Stimulated activated CD4-positive, alpha-beta T cell treated with anti-CD3 and anti-CD28 coated beads, Interleukin-4, amount 100 ng/mL, for 1 hour (primary cell): ENCODE measurements at regions not wholly inside any gene's neighbourhood (a gene's known extent, or its start where the extent isn't known, plus 50 kb on each side); places are given as distances from the start of the nearest gene placed in this dataset.

Experiments
- DNase-seq: peaks from one replicate; pipeline ENCODE4 v3.0.0-alpha.2; 2020

- no peak for DNase-seq
These were observed 674.7 kb downstream of the PLCL1 start for GRCh38 chr2:198479065-198479464.

GRCh38 chr2:198478361-198478760, 674.0 kb downstream of the PLCL1 start:
- DNase-seq: no peak

DNA sequence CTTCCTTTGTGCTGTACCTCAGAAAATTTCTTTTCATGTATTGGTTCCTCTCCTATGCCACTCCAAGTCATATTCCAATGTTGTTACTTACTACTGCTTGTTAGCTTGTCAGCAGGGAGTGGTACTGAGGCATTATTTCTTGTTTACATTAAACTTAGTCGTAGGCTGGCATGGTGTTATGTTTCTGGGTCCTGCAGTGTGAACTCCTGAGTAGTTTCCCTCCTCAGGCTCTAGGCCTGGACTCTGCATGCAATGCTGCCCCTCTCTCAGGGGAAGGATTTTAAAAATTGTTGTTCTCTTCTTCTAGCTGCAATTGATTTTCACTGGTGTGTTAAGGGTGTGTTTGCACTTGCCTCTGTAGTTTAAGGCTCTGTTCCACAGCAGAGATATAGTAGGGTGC, 671.6 kb downstream of the PLCL1 start:
- DNase-seq: no peak

- no peak for DNase-seq
These were observed 666.9 kb downstream of the PLCL1 start for GRCh38 chr2:198471291-198471690.

DNA sequence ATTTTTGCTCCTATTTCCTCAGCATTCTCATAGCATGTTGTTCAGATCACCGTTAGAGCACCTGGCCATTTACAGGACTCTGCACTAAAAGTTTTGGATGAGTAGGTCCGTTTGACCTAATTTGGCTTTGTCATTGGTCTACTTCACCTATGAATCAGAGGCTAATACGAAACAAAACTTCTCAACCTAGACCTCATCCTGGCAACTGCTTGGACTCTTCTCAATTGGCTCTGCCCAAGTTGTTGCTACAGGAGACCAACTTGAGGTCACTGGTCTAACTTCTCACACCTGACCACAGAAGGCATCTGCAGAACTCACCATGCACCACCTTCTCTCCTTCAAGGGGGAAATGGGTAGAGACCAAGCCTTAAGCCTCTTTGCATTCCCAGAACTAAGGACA, 663.7 kb downstream of the PLCL1 start:
- no peak for DNase-seq

- DNase-seq: no peak
These were observed 661.6 kb downstream of the PLCL1 start for GRCh38 chr2:198465970-198466369.

DNA sequence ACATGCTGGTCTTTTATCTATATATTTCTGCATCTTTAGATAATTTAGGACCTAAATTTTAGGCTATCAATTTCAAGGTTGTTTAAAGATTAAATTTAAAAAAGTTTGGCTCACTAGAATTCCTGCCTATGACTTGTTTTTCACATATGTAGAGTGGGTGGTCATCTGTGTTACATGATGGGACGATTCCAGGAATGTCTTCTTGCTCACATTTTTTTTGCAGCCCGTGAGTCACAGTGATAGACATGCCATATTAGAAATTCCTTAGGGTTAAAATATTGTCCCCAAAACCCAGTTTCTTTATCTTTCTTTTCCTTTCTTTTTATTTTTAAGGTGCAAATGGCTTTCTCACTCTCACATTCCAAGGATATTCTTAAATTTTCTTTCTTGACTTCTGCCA, 652.0 kb downstream of the PLCL1 start:
- no peak for DNase-seq

DNA sequence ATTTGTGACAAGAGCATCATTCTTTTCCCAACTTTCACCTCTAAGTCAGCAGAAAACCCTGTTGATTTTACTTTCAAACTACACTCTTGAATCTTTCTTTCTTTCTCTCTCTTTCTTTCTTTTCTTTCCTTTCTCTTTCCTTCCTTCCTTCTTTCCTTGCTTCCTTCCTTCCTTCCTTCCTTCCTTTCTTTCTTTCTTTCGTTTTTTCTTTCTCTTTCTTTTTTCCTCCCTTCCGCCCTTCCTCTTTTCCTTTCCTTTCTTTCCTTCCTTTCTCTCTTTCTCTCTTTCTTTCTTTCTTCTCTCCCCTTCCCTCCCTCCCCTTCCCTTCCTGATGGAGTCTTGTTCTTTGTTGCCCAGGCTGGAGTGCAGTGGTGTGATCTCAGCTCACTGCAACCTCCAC, 649.5 kb downstream of the PLCL1 start:
- no peak for DNase-seq

DNA sequence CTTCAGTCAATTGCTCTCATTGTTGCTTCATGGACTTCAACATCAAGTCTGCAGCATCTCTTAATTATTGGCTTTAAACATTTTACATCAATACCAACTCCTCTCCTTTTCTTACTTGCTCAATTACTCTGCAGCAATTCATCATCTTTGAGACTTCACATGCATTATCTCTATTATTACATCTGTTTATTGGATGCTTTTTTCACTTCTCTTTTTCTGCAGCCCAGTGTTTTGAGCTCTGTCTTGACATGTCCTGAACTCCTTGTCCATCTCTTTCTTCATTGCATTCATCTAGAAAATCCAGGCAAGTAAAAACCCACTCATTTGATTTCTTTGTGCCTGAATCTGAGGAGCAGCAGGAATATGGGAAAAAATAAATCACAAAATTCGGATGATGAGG, 647.9 kb downstream of the PLCL1 start:
- DNase-seq: no peak

- DNase-seq: no peak
These were observed 644.4 kb downstream of the PLCL1 start for GRCh38 chr2:198448789-198449188.

DNA sequence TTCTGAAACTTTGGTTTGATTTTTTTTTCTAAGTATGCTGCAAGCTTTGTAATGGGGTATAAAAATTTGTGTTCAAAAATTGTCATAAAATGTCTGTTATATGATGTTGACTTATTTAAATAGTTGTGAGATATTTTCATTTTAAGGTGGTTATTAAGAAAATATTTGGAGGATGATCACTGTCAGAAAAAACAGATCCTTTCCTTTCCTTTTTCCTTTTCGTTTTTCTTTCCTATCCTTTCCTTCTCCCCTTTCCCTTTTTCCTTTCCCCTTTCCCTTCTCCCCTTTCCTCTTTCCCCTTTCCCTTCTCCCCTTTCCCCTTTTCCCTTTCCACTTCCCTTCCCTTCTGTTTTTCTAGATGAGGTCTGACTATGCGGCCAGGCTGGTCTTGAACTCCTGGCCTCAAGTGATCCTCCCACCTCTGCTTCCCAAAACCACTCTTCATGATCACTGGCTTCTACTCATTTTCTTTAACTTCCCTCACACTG, 640.5 kb downstream of the PLCL1 start:
- DNase-seq: no peak

DNA sequence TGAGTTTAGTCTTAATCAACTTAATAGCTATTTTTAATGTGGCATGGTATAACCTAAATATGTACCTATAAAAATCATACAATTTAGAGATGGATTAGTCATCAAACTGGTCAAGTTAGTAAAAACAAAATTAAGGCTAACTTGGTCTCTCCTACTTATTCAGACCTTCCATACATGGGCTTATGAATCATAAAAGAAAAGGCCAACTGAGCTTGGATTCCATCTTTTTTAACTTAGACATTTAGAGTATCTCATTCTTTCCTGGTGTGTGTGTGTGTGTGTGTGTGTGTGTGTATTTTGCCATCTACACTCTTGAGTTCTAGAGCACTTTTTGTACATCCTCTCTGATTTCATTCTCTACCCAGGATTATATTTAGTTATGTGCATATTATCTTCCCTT, 637.5 kb downstream of the PLCL1 start:
- no peak for DNase-seq

DNA sequence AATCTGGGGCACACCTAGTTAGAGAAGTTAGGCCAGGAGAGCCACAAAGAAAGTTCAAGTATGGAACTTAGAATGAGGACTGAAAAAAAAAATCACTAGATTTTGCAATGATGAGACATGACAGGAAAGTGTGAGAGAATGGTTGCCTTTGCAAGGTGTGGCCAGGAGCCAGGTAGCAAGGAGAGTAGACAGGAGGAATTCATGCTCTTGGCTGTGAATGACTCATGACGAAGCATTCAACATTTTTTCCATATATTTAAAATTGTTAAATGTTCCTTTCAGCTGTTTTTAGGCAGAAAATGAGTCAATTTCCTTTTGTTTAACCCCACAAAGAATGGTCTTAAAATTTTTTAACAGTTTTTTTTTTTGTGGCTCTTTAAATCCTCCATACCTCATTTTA, 636.9 kb downstream of the PLCL1 start:
- DNase-seq: no peak

GRCh38 chr2:198440833-198441232, 636.4 kb downstream of the PLCL1 start:
- no peak for DNase-seq

DNA sequence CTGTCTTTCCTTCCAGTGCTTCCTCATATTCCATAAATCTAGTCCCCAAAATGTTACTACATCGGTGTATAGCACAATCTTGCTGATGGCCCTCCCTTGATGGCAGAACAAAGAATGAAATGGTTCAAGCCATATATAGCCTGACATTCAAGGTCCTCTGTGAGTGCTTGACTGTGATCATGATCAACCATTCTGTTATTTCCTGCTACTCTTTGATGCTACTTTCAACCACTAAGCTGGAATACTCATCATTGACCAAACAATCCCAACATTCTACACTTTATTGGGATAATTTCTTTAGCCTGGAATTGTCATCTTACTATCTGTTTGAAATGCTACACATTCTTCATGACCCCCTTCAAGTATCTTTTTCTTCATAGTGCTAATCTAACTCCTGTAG, 633.9 kb downstream of the PLCL1 start:
- no peak for DNase-seq

- no peak for DNase-seq
These were observed 619.7 kb downstream of the PLCL1 start for GRCh38 chr2:198424112-198424511.

- DNase-seq: no peak
These were observed 613.4 kb downstream of the PLCL1 start for GRCh38 chr2:198417836-198418235.

DNA sequence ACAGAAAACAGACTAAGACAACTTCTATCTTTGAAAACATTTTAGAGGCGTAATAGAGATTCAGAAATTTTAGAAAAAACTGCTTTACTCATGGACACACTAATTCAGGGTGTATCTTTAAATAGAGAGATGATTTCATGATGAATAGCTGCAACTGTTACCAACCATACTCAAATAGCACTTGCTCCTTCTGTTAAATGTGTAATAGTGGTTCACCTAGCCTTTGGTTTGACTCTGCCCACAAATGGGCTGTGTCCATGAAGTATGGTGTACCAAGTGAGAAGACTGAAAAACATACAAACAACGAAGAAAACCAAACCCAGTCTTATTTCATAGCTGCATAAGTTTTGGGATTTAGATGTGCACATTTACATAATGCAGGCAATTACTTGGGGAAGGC, 610.6 kb downstream of the PLCL1 start:
- no peak for DNase-seq

DNA sequence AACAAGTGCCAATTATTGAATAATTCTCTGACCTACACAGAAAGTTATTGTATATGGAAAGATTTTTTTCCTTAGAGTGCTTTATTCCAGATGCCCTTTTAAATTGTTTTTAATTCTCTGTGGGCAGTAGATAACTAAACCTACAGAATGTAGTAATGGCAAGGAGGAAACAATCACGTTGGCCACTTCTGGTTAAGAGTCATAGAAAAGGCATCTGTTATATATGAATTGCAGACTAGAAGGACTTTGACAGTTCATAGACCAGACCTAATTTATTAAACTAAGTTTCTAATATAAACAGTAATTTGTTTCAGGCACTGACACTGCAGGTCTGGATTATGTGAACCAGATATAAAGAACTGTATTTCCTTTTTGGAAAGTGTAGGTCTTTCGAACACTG, 607.5 kb downstream of the PLCL1 start:
- no peak for DNase-seq

- no peak for DNase-seq
These were observed 603.8 kb downstream of the PLCL1 start for GRCh38 chr2:198408171-198408570.

DNA sequence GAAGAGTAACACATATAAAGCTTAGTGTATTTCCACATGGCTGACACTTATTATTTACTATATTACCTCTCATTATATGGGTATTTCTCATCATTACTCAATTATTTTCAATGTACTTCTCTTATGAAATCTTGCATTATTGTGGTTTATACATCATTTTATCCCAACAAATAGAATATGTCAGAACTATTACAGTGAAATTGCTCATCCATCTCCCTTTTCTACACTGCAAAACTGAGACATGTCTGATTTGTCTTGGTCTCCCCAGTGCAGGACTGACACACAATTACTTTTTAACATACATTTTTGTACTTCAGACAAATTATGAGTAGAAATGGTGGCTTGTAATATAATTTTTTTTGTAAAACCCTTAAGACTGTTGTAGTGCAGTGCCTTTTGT, 600.9 kb downstream of the PLCL1 start:
- DNase-seq: no peak

DNA sequence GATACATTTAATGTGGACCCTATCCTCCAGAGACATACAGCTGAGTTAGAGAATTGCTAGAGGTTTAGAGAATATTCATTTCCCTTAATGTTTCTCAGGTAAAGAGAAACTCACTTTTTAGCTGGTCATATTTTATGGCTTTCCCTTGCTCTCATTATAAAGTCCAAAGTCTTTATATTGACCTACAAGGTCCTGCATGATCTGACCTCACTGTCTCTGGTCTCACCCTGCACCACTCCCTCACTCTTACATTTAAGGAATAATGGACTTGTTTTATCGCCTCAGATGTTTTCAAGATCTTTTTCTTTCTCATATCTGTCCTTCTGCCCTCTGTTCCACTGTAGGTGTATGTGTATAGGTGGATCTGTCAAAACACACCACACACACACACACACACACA, 597.3 kb downstream of the PLCL1 start:
- DNase-seq: no peak

DNA sequence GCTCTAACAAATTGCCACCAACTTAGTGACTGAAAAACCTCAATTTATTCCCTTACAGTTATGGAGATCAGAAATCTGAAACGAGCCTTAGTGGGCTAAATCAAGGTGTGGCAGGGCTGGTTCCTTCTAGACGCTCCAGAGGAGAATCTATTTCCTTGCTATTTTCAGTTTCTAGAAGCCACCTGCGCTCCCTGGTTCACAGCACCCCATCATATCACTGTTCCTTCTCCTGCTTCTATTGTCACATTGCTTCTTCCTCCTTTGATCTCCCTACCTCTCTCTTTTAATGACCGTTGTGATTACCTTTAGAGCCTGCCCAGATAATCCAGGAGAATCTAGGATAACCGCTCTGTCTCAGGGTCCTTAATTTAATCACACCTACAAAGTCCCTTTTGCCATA, 596.6 kb downstream of the PLCL1 start:
- DNase-seq: no peak

DNA sequence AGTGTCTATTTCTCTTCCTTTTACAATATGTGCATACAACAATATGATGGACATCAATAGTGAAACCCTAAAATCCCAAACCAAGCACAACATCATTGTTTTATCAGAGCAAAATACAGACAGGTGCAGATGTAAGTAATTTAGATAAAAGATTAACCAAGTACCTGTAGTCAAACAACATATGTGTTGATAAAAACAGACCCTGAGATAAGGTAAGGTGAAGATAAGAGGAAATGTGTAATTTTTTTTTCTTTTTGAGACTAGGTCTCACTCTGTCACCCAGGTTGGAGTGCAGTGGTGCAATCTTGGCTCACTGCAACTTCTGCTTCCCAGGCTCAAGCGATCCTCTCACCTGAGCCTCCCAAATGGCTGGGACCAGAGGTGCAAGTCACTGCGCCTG, 589.8 kb downstream of the PLCL1 start:
- no peak for DNase-seq

DNA sequence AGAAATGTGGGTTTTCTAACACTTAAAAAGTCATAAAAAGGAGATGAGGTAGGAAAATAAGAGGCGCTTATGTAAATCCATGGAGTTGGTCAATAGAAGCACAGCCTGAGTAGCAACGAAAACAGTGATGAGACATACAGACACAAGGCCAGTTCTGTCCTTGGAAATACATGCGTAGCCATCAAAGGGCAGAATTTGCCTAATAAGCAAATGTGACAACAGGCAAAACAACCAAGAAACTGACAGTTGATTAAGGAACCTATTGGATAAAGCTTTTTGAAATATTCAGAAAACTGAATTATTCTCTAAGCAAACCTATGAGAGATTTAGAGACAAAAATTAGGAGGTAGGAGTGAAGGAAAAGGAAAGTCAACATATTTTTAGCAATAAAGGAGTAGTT, 586.3 kb downstream of the PLCL1 start:
- DNase-seq: no peak

DNA sequence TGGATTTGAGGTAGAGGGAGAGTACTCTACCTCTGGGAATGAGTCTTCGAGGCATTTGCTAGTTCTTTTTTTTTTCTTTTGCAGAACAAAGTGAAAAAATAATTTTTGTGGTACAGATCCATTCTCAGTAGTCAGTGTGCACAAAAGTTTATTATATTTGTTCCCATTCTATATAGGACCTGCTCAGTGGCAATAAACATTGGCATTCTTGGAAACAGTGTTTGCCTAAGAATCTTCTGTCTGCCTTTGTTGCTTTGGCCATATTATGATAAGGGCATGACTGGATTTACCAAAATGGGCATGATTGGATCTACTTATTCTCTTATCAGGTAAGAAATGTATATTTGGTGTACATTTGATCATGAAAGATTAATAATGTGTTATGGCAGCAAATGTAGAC, 583.3 kb downstream of the PLCL1 start:
- DNase-seq: no peak
